GM12878 (cell line): ENCODE measurements at regions not wholly inside any gene's neighbourhood (a gene's known extent, or its start where the extent isn't known, plus 50 kb on each side); places are given as distances from the start of the nearest gene placed in this dataset.

Experiments
- ASH2L ChIP-seq: fragments of 300-600, 200-600 bp; sonication (generic); IDR thresholded peaks from 2 replicates; pipeline ENCODE4 v1.6.1; 2017; ENCODE audit warnings: low read depth, mild to moderate bottlenecking, borderline replicate concordance
- BACH1 ChIP-seq: fragments of 450-650 bp; IDR thresholded peaks from 2 replicates; pipeline ENCODE4 v1.6.1; 2017; ENCODE audit warnings: mild to moderate bottlenecking, borderline replicate concordance
- BCL11A ChIP-seq: IDR thresholded peaks from 2 replicates; pipeline ENCODE4 v1.6.1; 2011; ENCODE audit warnings: low read depth, low read length
- CHD2 ChIP-seq: IDR thresholded peaks from 2 replicates; pipeline ENCODE4 v1.6.1; 2011; ENCODE audit warnings: low read depth, low read length, improper control_type of control experiment, borderline replicate concordance
- CREB1 ChIP-seq: IDR thresholded peaks from 2 replicates; pipeline ENCODE4 v1.6.1; 2012; ENCODE audit warnings: low read depth, mild to moderate bottlenecking, inconsistent platforms
- CTCF ChIP-seq, 3 experiments: IDR thresholded peaks in 2 of 3; conservative IDR thresholded peaks in 1 of 3; 2 replicates each; pipeline ENCODE4 v1.5.1; 2011; ENCODE audit warnings: low read depth in 3 of 3, low read length in 3 of 3, mild to moderate bottlenecking in 3 of 3, control low read depth in 2 of 3, moderate library complexity in 2 of 3, inconsistent platforms in 1 of 3, mixed read lengths in 1 of 3; ENCODE audit not compliant: control insufficient read depth in 2 of 3, insufficient read depth in 1 of 3; ENCODE audit errors: extremely low read depth in 1 of 3
- EED ChIP-seq: sonication (generic); IDR thresholded peaks from 2 replicates; pipeline ENCODE4 v1.6.1; 2016; ENCODE audit warnings: antibody characterized with exemption, low read depth
- IKZF2 ChIP-seq, 2 experiments: fragments of 450-650 bp; IDR thresholded peaks; 2 replicates each; pipeline ENCODE4 v1.6.1; 2017; ENCODE audit warnings: mild to moderate bottlenecking in 2 of 2, moderate library complexity in 2 of 2
- LARP7 ChIP-seq: fragments of 450-650 bp; IDR thresholded peaks from 2 replicates; pipeline ENCODE4 v1.6.1; 2017; ENCODE audit warnings: mild to moderate bottlenecking
- MEF2A ChIP-seq: IDR thresholded peaks from 2 replicates; pipeline ENCODE4 v1.6.1; 2011; ENCODE audit warnings: low read depth, mild to moderate bottlenecking, low read length, moderate library complexity; ENCODE audit not compliant: insufficient read depth
- MEF2B ChIP-seq: fragments of 450-650 bp; IDR thresholded peaks from 2 replicates; pipeline ENCODE4 v1.6.1; 2018; ENCODE audit warnings: mild to moderate bottlenecking, moderate library complexity; ENCODE audit not compliant: partially characterized antibody, poor library complexity, severe bottlenecking
- MYB ChIP-seq: fragments of 150-350 bp; IDR thresholded peaks from 2 replicates; pipeline ENCODE4 v1.6.1; 2014; ENCODE audit warnings: mild to moderate bottlenecking, low read depth, low read length, borderline replicate concordance
- POLR2AphosphoS5 ChIP-seq: IDR thresholded peaks from 2 replicates; pipeline ENCODE4 v1.6.1; 2011; ENCODE audit warnings: mild to moderate bottlenecking, low read length, inconsistent platforms
- RAD21 ChIP-seq: IDR thresholded peaks from 2 replicates; pipeline ENCODE4 v1.6.1; 2011; ENCODE audit warnings: mild to moderate bottlenecking, low read depth, low read length, moderate library complexity; ENCODE audit not compliant: insufficient read depth
- RAD51 ChIP-seq: fragments of 450-650 bp; IDR thresholded peaks from 2 replicates; pipeline ENCODE4 v1.6.1; 2016; ENCODE audit warnings: moderate library complexity, mild to moderate bottlenecking, inconsistent platforms
- RUNX3 ChIP-seq: IDR thresholded peaks from 2 replicates; pipeline ENCODE4 v1.6.1; 2012; ENCODE audit warnings: low read length, inconsistent platforms
- TCF12 ChIP-seq: IDR thresholded peaks from 2 replicates; pipeline ENCODE4 v1.6.1; 2011; ENCODE audit warnings: low read depth, mild to moderate bottlenecking, low read length
- TCF7 ChIP-seq: IDR thresholded peaks from 2 replicates; pipeline ENCODE4 v1.6.1; 2014; ENCODE audit warnings: antibody characterized with exemption, borderline replicate concordance
- ZNF592 ChIP-seq: fragments of 450-650 bp; IDR thresholded peaks from 2 replicates; pipeline ENCODE4 v1.6.1; 2017; ENCODE audit warnings: mild to moderate bottlenecking, moderate library complexity
- TF ChIP-seq, protein P1 (sequence below): IDR thresholded peaks from 2 replicates; pipeline ENCODE4 v1.6.1; 2012; ENCODE audit warnings: low read depth, low read length, improper control_type of control experiment
- TF ChIP-seq, protein P2 (sequence below): fragments of 450-650 bp; IDR thresholded peaks from 2 replicates; pipeline ENCODE4 v1.6.1; 2016; ENCODE audit warnings: mild to moderate bottlenecking, moderate library complexity, borderline replicate concordance

DNA sequence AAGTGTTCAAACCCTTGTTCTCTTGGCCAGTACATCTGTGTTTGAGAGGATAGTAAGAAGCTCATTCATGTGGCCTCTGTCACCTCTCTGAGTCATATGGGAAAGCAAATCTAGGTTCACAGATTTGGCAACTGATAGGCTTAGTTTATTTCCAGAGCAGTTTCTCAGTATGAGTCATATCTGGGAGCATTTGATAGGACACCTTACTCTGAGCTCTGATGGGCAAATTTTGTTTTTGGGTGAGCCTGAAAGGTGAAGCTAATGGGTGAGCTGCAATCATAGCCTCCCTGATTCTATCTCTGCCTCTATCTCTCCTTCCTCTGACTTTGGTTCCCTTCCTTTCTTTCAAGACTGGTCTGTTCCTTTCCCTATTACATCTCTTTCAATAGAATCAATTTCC is 134.4 kb downstream of the S1PR1 start (continued):
- TF ChIP-seq, protein P1, sequence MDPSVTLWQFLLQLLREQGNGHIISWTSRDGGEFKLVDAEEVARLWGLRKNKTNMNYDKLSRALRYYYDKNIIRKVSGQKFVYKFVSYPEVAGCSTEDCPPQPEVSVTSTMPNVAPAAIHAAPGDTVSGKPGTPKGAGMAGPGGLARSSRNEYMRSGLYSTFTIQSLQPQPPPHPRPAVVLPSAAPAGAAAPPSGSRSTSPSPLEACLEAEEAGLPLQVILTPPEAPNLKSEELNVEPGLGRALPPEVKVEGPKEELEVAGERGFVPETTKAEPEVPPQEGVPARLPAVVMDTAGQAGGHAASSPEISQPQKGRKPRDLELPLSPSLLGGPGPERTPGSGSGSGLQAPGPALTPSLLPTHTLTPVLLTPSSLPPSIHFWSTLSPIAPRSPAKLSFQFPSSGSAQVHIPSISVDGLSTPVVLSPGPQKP, result no peak
- peak; percentile 79 for TF ChIP-seq TCF7
- no peak for TF ChIP-seq CHD2
- TF ChIP-seq MEF2A, result peak; percentile 97
- TF ChIP-seq ASH2L, result no peak
- TF ChIP-seq RAD21, result peak; percentile 26
- peak; percentile 67 for TF ChIP-seq POLR2AphosphoS5
- TF ChIP-seq MEF2B, result peak; percentile 86
- peak; percentile 38; the same call in 1 of the 2 replicates for TF ChIP-seq TCF12
- peak; percentile 88 for TF ChIP-seq BCL11A
- TF ChIP-seq LARP7, result no peak
- TF ChIP-seq EED, result peak; percentile 82
- TF ChIP-seq RAD51, result peak; percentile 56; the same call in 1 of the 2 replicates
- peak; percentile 55; the same call in 1 of the 2 replicates for TF ChIP-seq CREB1
- TF ChIP-seq BACH1, result peak; percentile 58; the same call in 1 of the 2 replicates
- TF ChIP-seq MYB, result no peak
- no peak; the same call in 1 of the 2 replicates for TF ChIP-seq ZNF592
- TF ChIP-seq RUNX3, result peak; percentile 83
- TF ChIP-seq, protein P2, sequence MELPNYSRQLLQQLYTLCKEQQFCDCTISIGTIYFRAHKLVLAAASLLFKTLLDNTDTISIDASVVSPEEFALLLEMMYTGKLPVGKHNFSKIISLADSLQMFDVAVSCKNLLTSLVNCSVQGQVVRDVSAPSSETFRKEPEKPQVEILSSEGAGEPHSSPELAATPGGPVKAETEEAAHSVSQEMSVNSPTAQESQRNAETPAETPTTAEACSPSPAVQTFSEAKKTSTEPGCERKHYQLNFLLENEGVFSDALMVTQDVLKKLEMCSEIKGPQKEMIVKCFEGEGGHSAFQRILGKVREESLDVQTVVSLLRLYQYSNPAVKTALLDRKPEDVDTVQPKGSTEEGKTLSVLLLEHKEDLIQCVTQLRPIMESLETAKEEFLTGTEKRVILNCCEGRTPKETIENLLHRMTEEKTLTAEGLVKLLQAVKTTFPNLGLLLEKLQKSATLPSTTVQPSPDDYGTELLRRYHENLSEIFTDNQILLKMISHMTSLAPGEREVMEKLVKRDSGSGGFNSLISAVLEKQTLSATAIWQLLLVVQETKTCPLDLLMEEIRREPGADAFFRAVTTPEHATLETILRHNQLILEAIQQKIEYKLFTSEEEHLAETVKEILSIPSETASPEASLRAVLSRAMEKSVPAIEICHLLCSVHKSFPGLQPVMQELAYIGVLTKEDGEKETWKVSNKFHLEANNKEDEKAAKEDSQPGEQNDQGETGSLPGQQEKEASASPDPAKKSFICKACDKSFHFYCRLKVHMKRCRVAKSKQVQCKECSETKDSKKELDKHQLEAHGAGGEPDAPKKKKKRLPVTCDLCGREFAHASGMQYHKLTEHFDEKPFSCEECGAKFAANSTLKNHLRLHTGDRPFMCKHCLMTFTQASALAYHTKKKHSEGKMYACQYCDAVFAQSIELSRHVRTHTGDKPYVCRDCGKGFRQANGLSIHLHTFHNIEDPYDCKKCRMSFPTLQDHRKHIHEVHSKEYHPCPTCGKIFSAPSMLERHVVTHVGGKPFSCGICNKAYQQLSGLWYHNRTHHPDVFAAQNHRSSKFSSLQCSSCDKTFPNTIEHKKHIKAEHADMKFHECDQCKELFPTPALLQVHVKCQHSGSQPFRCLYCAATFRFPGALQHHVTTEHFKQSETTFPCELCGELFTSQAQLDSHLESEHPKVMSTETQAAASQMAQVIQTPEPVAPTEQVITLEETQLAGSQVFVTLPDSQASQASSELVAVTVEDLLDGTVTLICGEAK, result no peak
- TF ChIP-seq IKZF2 (IDR thresholded peaks at IDR 0.05), result peak; percentile 94 to 95
- TF ChIP-seq CTCF (IDR thresholded peaks at IDR 0.05 in 2 of 3, conservative IDR thresholded peaks at IDR 0.05 in 1 of 3; ENCODE audit: control insufficient read depth in 2 of 3, extremely low read depth in 1 of 3, insufficient read depth in 1 of 3, low read depth in 3 of 3, low read length in 3 of 3), result no peak
